IPS-18a (cell line): ENCODE measurements at regions not wholly inside any gene's neighbourhood (a gene's known extent, or its start where the extent isn't known, plus 50 kb on each side); places are given as distances from the start of the nearest gene placed in this dataset.

Source experiments
- H3K27ac ChIP-seq: one replicate; pipeline ENCODE4 v1.5.1; 2013; ENCODE audit warnings: low read length
- H3K27me3 ChIP-seq: one replicate; pipeline ENCODE4 v1.6.1; 2013; ENCODE audit warnings: mild to moderate bottlenecking, low read length; ENCODE audit not compliant: control insufficient read depth, insufficient read depth
- H3K36me3 ChIP-seq: one replicate; pipeline ENCODE4 v1.6.1; 2013; ENCODE audit warnings: low read depth, low read length; ENCODE audit not compliant: control insufficient read depth
- H3K4me1 ChIP-seq: one replicate; pipeline ENCODE4 v1.6.1; 2013; ENCODE audit warnings: low read depth, low read length; ENCODE audit not compliant: control insufficient read depth
- H3K4me3 ChIP-seq: one replicate; pipeline ENCODE4 v1.5.1; 2013; ENCODE audit warnings: low read length
- H3K9ac ChIP-seq: one replicate; pipeline ENCODE4 v1.6.1; 2013; ENCODE audit warnings: mild to moderate bottlenecking, low read length, moderate library complexity
- H3K9me3 ChIP-seq: one replicate; pipeline ENCODE4 v1.6.1; 2013; ENCODE audit warnings: low read depth, low read length; ENCODE audit not compliant: control insufficient read depth

- Histone ChIP-seq H3K27ac (no peak overlapping the region), H3K27me3 (peaks cover 11% of the 10 kb centered on the region), H3K36me3 (no peaks in the 10 kb centered on the region), H3K9ac (no peak overlapping the region), H3K4me3 (no peak overlapping the region), H3K4me1 (peaks cover 6% of the 10 kb centered on the region), H3K9me3 (no peaks in the 10 kb centered on the region)
Measured at GRCh38 chr5:87768190-87768589, 355.5 kb upstream of the CCNH start.

GRCh38 chr5:87765009-87765408 lies 352.3 kb upstream of the CCNH start:
- no peak overlapping the region for H3K4me3 ChIP-seq
- no peak overlapping the region for H3K9ac ChIP-seq
- no peak overlapping the region for H3K27ac ChIP-seq
- no peaks in the 10 kb centered on the region for H3K4me1 ChIP-seq
- H3K27me3 ChIP-seq: no peaks in the 10 kb centered on the region
- no peaks in the 10 kb centered on the region for H3K36me3 ChIP-seq
- no peaks in the 10 kb centered on the region for H3K9me3 ChIP-seq

GRCh38 chr5:87762631-87763030 lies 349.9 kb upstream of the CCNH start:
- H3K4me3 ChIP-seq: no peak overlapping the region
- no peak overlapping the region for H3K9ac ChIP-seq
- H3K36me3 ChIP-seq: no peaks in the 10 kb centered on the region
- H3K27ac ChIP-seq: no peak overlapping the region
- H3K4me1 ChIP-seq: no peaks in the 10 kb centered on the region
- H3K9me3 ChIP-seq: no peaks in the 10 kb centered on the region
- no peaks in the 10 kb centered on the region for H3K27me3 ChIP-seq

DNA sequence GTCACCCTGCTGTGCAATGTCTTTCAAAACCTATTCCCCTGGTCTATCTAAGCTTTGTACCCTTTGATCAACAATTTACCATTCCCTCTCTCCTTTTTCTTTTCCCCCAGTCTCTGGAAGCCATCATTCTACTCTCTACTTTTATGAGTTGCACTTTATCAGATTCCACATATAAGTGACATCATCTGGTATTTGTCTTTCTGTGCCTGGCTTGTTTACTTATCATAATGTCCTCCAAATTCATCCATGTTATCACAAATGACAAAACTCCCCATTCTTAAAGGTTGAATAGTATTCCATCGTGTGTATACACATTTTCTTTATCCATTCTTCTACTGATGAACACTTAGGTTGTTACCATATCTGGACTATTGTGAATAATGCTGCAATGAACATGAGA lies 344.2 kb upstream of the CCNH start:
- no peak overlapping the region for H3K27ac ChIP-seq
- no peak overlapping the region for H3K9ac ChIP-seq
- no peaks in the 10 kb centered on the region for H3K36me3 ChIP-seq
- no peak overlapping the region for H3K4me3 ChIP-seq
- H3K9me3 ChIP-seq: no peaks in the 10 kb centered on the region
- H3K4me1 ChIP-seq: peaks cover 32% of the 10 kb centered on the region
- H3K27me3 ChIP-seq: no peaks in the 10 kb centered on the region

DNA sequence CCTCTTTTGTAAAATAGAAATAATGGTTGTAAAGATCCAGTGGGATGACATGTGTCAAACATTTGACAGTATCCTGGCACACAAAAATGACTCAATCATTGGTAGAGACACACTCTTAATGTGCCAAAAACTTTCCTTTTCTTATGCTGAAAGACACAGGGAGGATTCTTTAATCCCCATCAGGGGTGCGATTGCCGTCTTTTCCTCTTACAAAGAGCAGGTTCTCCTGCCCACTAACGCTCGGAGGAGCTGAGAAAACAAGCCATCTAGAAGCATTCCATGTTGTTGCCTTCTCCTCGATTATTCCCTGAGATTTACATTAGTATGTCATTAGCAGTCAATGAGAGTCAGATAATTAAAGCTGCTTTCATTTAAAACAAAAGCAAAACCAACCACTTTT lies 342.6 kb upstream of the CCNH start:
- Histone ChIP-seq H3K4me3 (no peak overlapping the region), H3K27ac (no peak overlapping the region), H3K9me3 (no peaks in the 10 kb centered on the region), H3K9ac (no peak overlapping the region), H3K27me3 (no peaks in the 10 kb centered on the region), H3K36me3 (no peaks in the 10 kb centered on the region), H3K4me1 (peaks cover 32% of the 10 kb centered on the region)

DNA sequence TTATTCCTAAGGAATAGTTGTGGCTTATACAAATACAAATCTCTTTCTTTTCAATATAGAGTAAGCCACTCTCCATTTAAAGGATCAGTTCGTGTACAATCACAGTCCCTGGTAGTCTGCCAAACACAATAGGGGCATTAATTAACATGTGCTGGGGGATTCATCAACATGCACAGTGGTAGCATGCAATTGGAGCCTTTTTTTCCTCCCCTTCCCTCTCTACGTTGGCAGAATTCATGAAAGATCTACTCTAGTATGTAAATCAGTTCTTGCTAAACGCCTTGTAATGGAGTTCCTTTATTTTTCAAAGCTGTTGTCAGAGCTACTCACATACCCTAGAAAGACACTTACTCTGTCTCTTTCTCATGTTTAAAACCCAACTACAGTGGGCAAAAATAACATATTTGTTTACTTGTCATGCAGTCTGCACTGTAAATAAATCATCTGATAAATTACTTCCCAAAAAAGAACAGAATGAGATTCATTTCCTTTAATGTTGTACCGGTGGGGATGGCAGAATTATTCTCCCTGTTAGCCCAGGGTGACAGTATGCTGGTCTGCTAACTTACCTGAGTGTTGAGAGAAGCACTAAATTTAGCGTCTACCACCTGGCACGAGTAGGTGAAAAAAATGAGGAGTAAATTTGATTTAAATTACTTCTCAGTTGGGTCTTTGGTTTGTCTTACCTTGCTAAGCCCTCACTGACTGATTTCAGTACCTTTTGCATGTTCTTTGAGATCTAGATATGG lies 341.5 kb upstream of the CCNH start:
- Histone ChIP-seq H3K36me3 (no peaks in the 10 kb centered on the region), H3K4me1 (peaks cover 32% of the 10 kb centered on the region), H3K9ac (no peak overlapping the region), H3K4me3 (peak overlapping the region; percentile 25), H3K27ac (no peak overlapping the region), H3K9me3 (no peaks in the 10 kb centered on the region), H3K27me3 (no peaks in the 10 kb centered on the region)

- H3K27me3 ChIP-seq: no peaks in the 10 kb centered on the region
- H3K4me1 ChIP-seq: peaks cover 35% of the 10 kb centered on the region
- no peaks in the 10 kb centered on the region for H3K9me3 ChIP-seq
- no peak overlapping the region for H3K4me3 ChIP-seq
- no peak overlapping the region for H3K27ac ChIP-seq
- H3K36me3 ChIP-seq: no peaks in the 10 kb centered on the region
- no peak overlapping the region for H3K9ac ChIP-seq
Measured at GRCh38 chr5:87752362-87752761, 339.6 kb upstream of the CCNH start.

GRCh38 chr5:87751824-87752223 lies 339.1 kb upstream of the CCNH start:
- no peak overlapping the region for H3K9ac ChIP-seq
- H3K4me3 ChIP-seq: no peak overlapping the region
- H3K9me3 ChIP-seq: no peaks in the 10 kb centered on the region
- no peak overlapping the region for H3K27ac ChIP-seq
- H3K36me3 ChIP-seq: no peaks in the 10 kb centered on the region
- no peaks in the 10 kb centered on the region for H3K27me3 ChIP-seq
- H3K4me1 ChIP-seq: peaks cover 35% of the 10 kb centered on the region

DNA sequence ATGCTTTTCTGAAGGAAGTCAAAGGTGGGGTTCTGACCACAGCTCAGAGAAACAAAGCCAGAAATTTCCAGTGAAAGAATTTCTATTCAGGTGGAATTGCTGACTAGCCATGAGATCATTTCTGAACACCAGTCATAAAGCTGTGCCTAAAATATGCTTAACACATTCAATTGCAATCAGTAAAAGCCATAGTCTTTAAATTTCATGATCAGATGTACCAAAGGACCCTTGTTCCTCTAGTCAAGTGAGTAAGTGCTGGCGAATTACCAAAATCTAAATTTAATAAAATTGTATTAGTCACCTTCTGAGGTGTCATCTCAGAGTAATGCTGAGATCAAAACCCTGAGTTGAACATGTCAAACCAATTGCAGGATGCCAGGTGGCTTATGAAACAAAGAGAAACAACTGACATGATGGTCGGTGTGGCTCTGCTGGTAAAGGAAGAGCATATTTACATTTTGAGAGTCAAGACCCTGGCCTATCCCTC lies 334.2 kb upstream of the CCNH start:
- no peak overlapping the region for H3K27ac ChIP-seq
- no peaks in the 10 kb centered on the region for H3K36me3 ChIP-seq
- no peaks in the 10 kb centered on the region for H3K9me3 ChIP-seq
- H3K27me3 ChIP-seq: no peaks in the 10 kb centered on the region
- no peak overlapping the region for H3K9ac ChIP-seq
- H3K4me3 ChIP-seq: no peak overlapping the region
- H3K4me1 ChIP-seq: peaks cover 5% of the 10 kb centered on the region

DNA sequence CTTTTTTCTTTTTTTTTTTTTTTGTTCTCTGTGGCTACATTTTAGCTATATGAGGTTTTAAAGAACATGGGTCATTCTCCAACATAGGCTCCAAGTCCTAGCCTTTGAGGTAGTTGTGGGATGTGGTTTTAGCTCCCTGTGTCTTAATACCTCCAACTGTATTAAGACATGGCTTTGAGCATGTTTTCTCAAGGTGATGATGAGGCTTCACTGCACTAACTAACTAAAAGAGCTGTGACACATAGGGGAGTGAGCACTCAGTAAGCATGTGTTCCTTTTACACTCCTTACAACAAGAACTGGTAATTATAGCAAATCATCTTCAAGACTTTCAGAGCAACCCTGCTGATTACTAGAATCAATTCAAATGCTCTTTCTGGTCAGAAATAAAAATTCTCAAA lies 333.6 kb upstream of the CCNH start:
- Histone ChIP-seq H3K4me1 (peaks cover 8% of the 10 kb centered on the region), H3K4me3 (no peak overlapping the region), H3K27ac (no peak overlapping the region), H3K9me3 (no peaks in the 10 kb centered on the region), H3K36me3 (no peaks in the 10 kb centered on the region), H3K27me3 (no peaks in the 10 kb centered on the region), H3K9ac (no peak overlapping the region)

GRCh38 chr5:87741881-87742280 lies 329.2 kb upstream of the CCNH start:
- Histone ChIP-seq H3K9ac (no peak overlapping the region), H3K27me3 (no peaks in the 10 kb centered on the region), H3K27ac (no peak overlapping the region), H3K9me3 (no peaks in the 10 kb centered on the region), H3K4me1 (peaks cover 5% of the 10 kb centered on the region), H3K36me3 (no peaks in the 10 kb centered on the region), H3K4me3 (no peak overlapping the region)

DNA sequence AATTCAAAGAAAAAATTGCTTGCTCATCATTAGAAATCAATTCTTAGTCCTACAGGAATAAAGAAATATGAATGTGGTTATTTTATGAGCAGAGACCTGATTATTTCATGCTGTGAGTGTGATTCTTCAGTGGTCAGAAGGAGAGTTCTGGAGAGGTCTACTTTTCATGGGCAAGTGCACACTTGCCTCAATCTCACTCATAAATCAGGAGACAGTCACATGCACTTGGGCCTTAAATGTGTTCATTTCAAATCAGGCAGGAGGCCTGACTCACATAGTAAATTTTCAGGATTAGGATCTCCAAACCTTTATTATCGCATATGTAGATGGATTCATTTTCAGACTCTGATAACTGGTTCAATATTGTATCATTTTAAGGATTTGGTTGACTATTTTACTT lies 323.2 kb upstream of the CCNH start:
- H3K36me3 ChIP-seq: no peaks in the 10 kb centered on the region
- H3K9ac ChIP-seq: no peak overlapping the region
- no peak overlapping the region for H3K4me3 ChIP-seq
- H3K4me1 ChIP-seq: peaks cover 3% of the 10 kb centered on the region
- no peaks in the 10 kb centered on the region for H3K9me3 ChIP-seq
- H3K27ac ChIP-seq: no peak overlapping the region
- no peaks in the 10 kb centered on the region for H3K27me3 ChIP-seq
